Neuronal stem cell (in vitro differentiated cells): ENCODE measurements at regions not wholly inside any gene's neighbourhood (a gene's known extent, or its start where the extent isn't known, plus 50 kb on each side); places are given as distances from the start of the nearest gene placed in this dataset.

Experiments used
- DNase-seq: peaks from one replicate; pipeline ENCODE4 v3.0.0-alpha.2; 2013; ENCODE audit warnings: low spot score
- H2AFZ ChIP-seq: one replicate; pipeline ENCODE4 v1.6.1; 2013; ENCODE audit warnings: mild to moderate bottlenecking, low read length, inconsistent platforms
- H2AK5ac ChIP-seq: 2 replicates; pipeline ENCODE4 v1.6.1; 2013; ENCODE audit warnings: low read depth, mild to moderate bottlenecking, inconsistent platforms, low read length, moderate library complexity, mixed read lengths
- H2BK120ac ChIP-seq: 2 replicates; pipeline ENCODE4 v1.6.1; 2013; ENCODE audit warnings: low read depth, mild to moderate bottlenecking, inconsistent platforms, low read length, moderate library complexity, mixed read lengths
- H2BK12ac ChIP-seq: one replicate; pipeline ENCODE4 v1.6.1; 2013; ENCODE audit warnings: low read length, inconsistent platforms
- H2BK15ac ChIP-seq: 2 replicates; pipeline ENCODE4 v1.6.1; 2013; ENCODE audit warnings: mild to moderate bottlenecking, low read length, inconsistent platforms, mixed read lengths
- H2BK5ac ChIP-seq: one replicate; pipeline ENCODE4 v1.6.1; 2013; ENCODE audit warnings: inconsistent platforms, mild to moderate bottlenecking, low read length, moderate library complexity
- H3K14ac ChIP-seq: one replicate; pipeline ENCODE4 v1.6.1; 2013; ENCODE audit warnings: low read length, inconsistent platforms
- H3K18ac ChIP-seq: 2 replicates; pipeline ENCODE4 v1.6.1; 2013; ENCODE audit warnings: low read length, inconsistent platforms
- H3K23ac ChIP-seq: 2 replicates; pipeline ENCODE4 v1.6.1; 2013; ENCODE audit warnings: low read depth, mild to moderate bottlenecking, mixed read lengths, low read length, inconsistent platforms; ENCODE audit not compliant: poor library complexity
- H3K27ac ChIP-seq: replicated peaks from 3 replicates; pipeline ENCODE4 v1.5.1; 2013; ENCODE audit warnings: low read length, inconsistent platforms
- H3K27me3 ChIP-seq, 3 experiments: 2 replicates each; pipeline ENCODE4 v1.6.1; 2013; ENCODE audit warnings: low read length in 3 of 3, mild to moderate bottlenecking in 2 of 3, inconsistent platforms in 1 of 3, low read depth in 1 of 3, mixed read lengths in 1 of 3, moderate library complexity in 1 of 3; ENCODE audit not compliant: control insufficient read depth in 3 of 3, insufficient read depth in 3 of 3
- H3K36me3 ChIP-seq, 2 donors: replicated peaks in 1 of 2; 2 replicates each; pipeline ENCODE4 v1.6.1; 2013; ENCODE audit warnings: low read length in 2 of 2; ENCODE audit not compliant: control insufficient read depth in 2 of 2, insufficient read depth in 2 of 2
- H3K4ac ChIP-seq: 2 replicates; pipeline ENCODE4 v1.6.1; 2013; ENCODE audit warnings: inconsistent platforms, mild to moderate bottlenecking, low read length, moderate library complexity
- H3K4me1 ChIP-seq, 2 donors: 1 replicate in 1 of 2; 2 replicates in 1 of 2; pipeline ENCODE4 v1.6.1; 2013; ENCODE audit warnings: low read length in 2 of 2, low read depth in 1 of 2; ENCODE audit not compliant: control insufficient read depth in 2 of 2, insufficient read depth in 1 of 2
- H3K4me2 ChIP-seq: one replicate; pipeline ENCODE4 v1.6.1; 2013; ENCODE audit warnings: mild to moderate bottlenecking, low read length, inconsistent platforms; ENCODE audit not compliant: insufficient read depth, poor library complexity, severe bottlenecking
- H3K4me3 ChIP-seq, 2 donors: 2 replicates each; pipeline ENCODE4 v1.5.1; 2013; ENCODE audit warnings: low read length in 2 of 2, mild to moderate bottlenecking in 2 of 2, inconsistent platforms in 1 of 2, moderate library complexity in 1 of 2
- H3K79me1 ChIP-seq: one replicate; pipeline ENCODE4 v1.6.1; 2013; ENCODE audit warnings: low read depth, mild to moderate bottlenecking, inconsistent platforms, low read length, moderate library complexity
- H3K9ac ChIP-seq: one replicate; pipeline ENCODE4 v1.6.1; 2013; ENCODE audit warnings: mild to moderate bottlenecking, low read depth, low read length, inconsistent platforms; ENCODE audit not compliant: poor library complexity
- H3K9me3 ChIP-seq, 2 donors: replicated peaks in 1 of 2; 2 replicates each; pipeline versions ENCODE3 to v1.6.1; 2013; ENCODE audit warnings: low read length in 2 of 2, mild to moderate bottlenecking in 2 of 2, inconsistent platforms in 1 of 2, low read depth in 1 of 2, mixed read lengths in 1 of 2, moderate library complexity in 1 of 2; ENCODE audit not compliant: control insufficient read depth in 2 of 2, insufficient read depth in 1 of 2
- H4K8ac ChIP-seq: one replicate; pipeline ENCODE4 v1.6.1; 2013; ENCODE audit warnings: low read depth, mild to moderate bottlenecking, inconsistent platforms, low read length, moderate library complexity
- H4K91ac ChIP-seq: one replicate; pipeline ENCODE4 v1.6.1; 2013; ENCODE audit warnings: low read length, low read depth, mild to moderate bottlenecking, inconsistent platforms; ENCODE audit not compliant: poor library complexity
- WGBS, 2 donors: extraction: QIAGEN DNeasy Blood & Tissue Kit; methylation state at CpG; one replicate each; pipeline ENCODE4 v1.1.7; 2013; ENCODE audit warnings: missing lambda C conversion rate in 2 of 2, mixed read lengths in 1 of 2; ENCODE audit not compliant: insufficient read length in 2 of 2, insufficient replicate concordance in 1 of 2; ENCODE audit errors: extremely low coverage in 2 of 2; 5-methylcytosine and 5-hydroxymethylcytosine counted together

GRCh38 chr3:161647936-161648470 lies 151.4 kb downstream of the OTOL1 start:
- Histone ChIP-seq H3K4me2 (no peak overlapping the region), H2BK15ac (no peak overlapping the region), H3K9ac (no peak overlapping the region), H3K14ac (no peak overlapping the region), H3K23ac (no peak overlapping the region), H3K79me1 (no peaks in the 10 kb centered on the region), H4K91ac (no peak overlapping the region), H2BK5ac (no peak overlapping the region), H2AK5ac (no peak overlapping the region), H3K4me3 (no peak overlapping the region), H2BK12ac (no peak overlapping the region), H3K9me3 (no peaks in the 10 kb centered on the region), H3K27ac (no peak overlapping the region), H3K18ac (no peak overlapping the region), H3K36me3 (no peaks in the 10 kb centered on the region), H3K4ac (no peak overlapping the region), H3K4me1 (no peaks in the 10 kb centered on the region), H2AFZ (no peak overlapping the region), H4K8ac (no peak overlapping the region), H3K27me3 (no peaks in the 10 kb centered on the region), H2BK120ac (no peak overlapping the region)
- no peak for DNase-seq
- no CpG with 5 or more reads among the region's 2 CpGs for WGBS, 2 donors

- Histone ChIP-seq H3K14ac (no peak overlapping the region), H3K9me3 (no peaks in the 10 kb centered on the region), H3K36me3 (no peaks in the 10 kb centered on the region), H3K4ac (no peak overlapping the region), H2AK5ac (no peak overlapping the region), H3K23ac (no peak overlapping the region), H2BK120ac (no peak overlapping the region), H3K4me2 (no peak overlapping the region), H3K79me1 (no peaks in the 10 kb centered on the region), H2BK12ac (no peak overlapping the region), H3K18ac (no peak overlapping the region), H2BK15ac (no peak overlapping the region), H2BK5ac (no peak overlapping the region), H3K27me3 (no peaks in the 10 kb centered on the region), H4K91ac (no peak overlapping the region), H3K27ac (no peak overlapping the region), H3K9ac (no peak overlapping the region), H2AFZ (no peak overlapping the region), H3K4me3 (no peak overlapping the region), H4K8ac (no peak overlapping the region), H3K4me1 (no peaks in the 10 kb centered on the region)
- no peak for DNase-seq
- no CpG with 5 or more reads among the region's 3 CpGs for WGBS, 2 donors
Measured at GRCh38 chr3:161649900-161650484, 153.4 kb downstream of the OTOL1 start.

GRCh38 chr3:161657786-161658185 lies 161.2 kb downstream of the OTOL1 start:
- no peak overlapping the region for H3K27ac ChIP-seq
- H3K79me1 ChIP-seq, result no peaks in the 10 kb centered on the region
- H2BK12ac ChIP-seq, result no peak overlapping the region
- no peak overlapping the region for H3K4me2 ChIP-seq
- no peak for DNase-seq
- no peaks in the 10 kb centered on the region for H3K27me3 ChIP-seq
- H3K23ac ChIP-seq, result no peak overlapping the region
- H3K18ac ChIP-seq, result no peak overlapping the region
- H3K4ac ChIP-seq, result no peak overlapping the region
- no peak overlapping the region for H3K14ac ChIP-seq
- H3K9ac ChIP-seq, result no peak overlapping the region
- H3K9me3 ChIP-seq, result no peaks in the 10 kb centered on the region
- no peak overlapping the region for H4K91ac ChIP-seq
- no peak overlapping the region for H2BK5ac ChIP-seq
- no peak overlapping the region for H2BK120ac ChIP-seq
- H2AFZ ChIP-seq, result no peak overlapping the region
- WGBS, 2 donors, result no CpG with 5 or more reads among the region's 1 CpG
- H3K36me3 ChIP-seq, result no peaks in the 10 kb centered on the region
- H3K4me1 ChIP-seq, result no peaks in the 10 kb centered on the region
- no peak overlapping the region for H3K4me3 ChIP-seq
- no peak overlapping the region for H2AK5ac ChIP-seq
- no peak overlapping the region for H2BK15ac ChIP-seq
- H4K8ac ChIP-seq, result no peak overlapping the region

GRCh38 chr3:161671141-161671540 lies 174.5 kb downstream of the OTOL1 start:
- no peak for DNase-seq
- Histone ChIP-seq H3K79me1 (no peaks in the 10 kb centered on the region), H2BK120ac (no peak overlapping the region), H3K18ac (no peak overlapping the region), H4K91ac (no peak overlapping the region), H3K14ac (no peak overlapping the region), H3K23ac (no peak overlapping the region), H3K9me3 (no peaks in the 10 kb centered on the region), H3K4me2 (no peak overlapping the region), H3K9ac (no peak overlapping the region), H3K4me3 (no peak overlapping the region), H3K4me1 (peaks cover 0 to 2% of the 10 kb centered on the region in 2 donors), H3K27me3 (no peaks in the 10 kb centered on the region), H2AFZ (no peak overlapping the region), H2BK5ac (no peak overlapping the region), H2BK12ac (no peak overlapping the region), H2BK15ac (no peak overlapping the region), H3K4ac (no peak overlapping the region), H2AK5ac (no peak overlapping the region), H3K36me3 (no peaks in the 10 kb centered on the region), H3K27ac (no peak overlapping the region), H4K8ac (no peak overlapping the region)
- WGBS, 2 donors, result no CpG with 5 or more reads among the region's 2 CpGs
